Endothelial cell of umbilical vein (primary cell): ENCODE measurements at regions not wholly inside any gene's neighbourhood (a gene's known extent, or its start where the extent isn't known, plus 50 kb on each side); places are given as distances from the start of the nearest gene placed in this dataset.

Experiments
- BruUV-seq: library from RNA; stranded (reverse); fragments of 400-500 nt; replicated peaks from 2 replicates; lab custom pipeline; 2021; lab: Mats Ljungman, UMichigan
- CTCF ChIA-PET: fragments of 300-600, 350-600 bp; sonication (Branson Sonifier 250); formaldehyde crosslinking; loops from one replicate; lab custom pipeline; 2021; ENCODE audit warnings: antibody characterized with exemption, inconsistent platforms; lab: Charles Lee
- POLR2A ChIA-PET: fragments of 300-600, 350-600 bp; sonication (Branson Sonifier 250); formaldehyde crosslinking; loops from one replicate; lab custom pipeline; 2021; ENCODE audit warnings: antibody characterized with exemption, inconsistent platforms; lab: Charles Lee
- DNase-seq: peaks from one replicate; pipeline ENCODE4 v3.0.0-alpha.2; 2011; ENCODE audit warnings: low read depth, low spot score
- FAIRE-seq: peaks from 2 replicates; lab custom pipeline; 2011; peaks lifted over from hg19 to GRCh38; lab: Jason Lieb, UNC
- H2AFZ ChIP-seq: 2 replicates; pipeline ENCODE4 v1.6.0; 2012; ENCODE audit warnings: low read depth, low read length, control low read depth, inconsistent platforms
- H3K27ac ChIP-seq: 2 replicates; pipeline ENCODE4 v1.5.1; 2011; ENCODE audit warnings: low read depth, mild to moderate bottlenecking, control low read depth, low read length, moderate library complexity; ENCODE audit not compliant: insufficient read depth
- H3K27me3 ChIP-seq, 2 experiments: 2 replicates each; pipeline versions ENCODE4 v1.6.0 to v1.6.1; 2011; ENCODE audit warnings: low read length in 2 of 2, mixed read lengths in 1 of 2; ENCODE audit not compliant: control insufficient read depth in 2 of 2, insufficient read depth in 2 of 2
- H3K36me3 ChIP-seq, 2 experiments: 2 replicates in 1 of 2; 3 replicates in 1 of 2; pipeline ENCODE4 v1.5.1; 2011; ENCODE audit warnings: low read length in 2 of 2, mild to moderate bottlenecking in 1 of 2, moderate library complexity in 1 of 2; ENCODE audit not compliant: control insufficient read depth in 2 of 2, insufficient read depth in 2 of 2; ENCODE audit errors: extremely low read depth in 1 of 2
- H3K4me1 ChIP-seq: 3 replicates; pipeline ENCODE4 v1.5.1; 2011; ENCODE audit warnings: mild to moderate bottlenecking, low read length; ENCODE audit not compliant: control insufficient read depth, insufficient read depth; ENCODE audit errors: extremely low read depth
- H3K4me2 ChIP-seq: 2 replicates; pipeline ENCODE4 v1.6.1; 2011; ENCODE audit warnings: low read length, control low read depth, mixed read lengths; ENCODE audit not compliant: insufficient read depth
- H3K4me3 ChIP-seq, 3 experiments: fragments of 200-600 bp in 1 of 3; sonication (generic), shearing (Covaris generic) in 1 of 3; replicated peaks in 1 of 3; 2 replicates each; pipeline ENCODE4 v1.5.1; 2011 to 2016; ENCODE audit warnings: control low read depth in 3 of 3, low read length in 3 of 3, mild to moderate bottlenecking in 2 of 3, inconsistent platforms in 1 of 3, low read depth in 1 of 3, moderate library complexity in 1 of 3; ENCODE audit not compliant: insufficient read depth in 1 of 3
- H3K79me2 ChIP-seq: 2 replicates; pipeline ENCODE4 v1.6.0; 2012; ENCODE audit warnings: low read length, inconsistent platforms; ENCODE audit not compliant: control insufficient read depth, insufficient read depth
- H3K9ac ChIP-seq: replicated peaks from 2 replicates; pipeline ENCODE3; 2011; ENCODE audit warnings: low read length, control low read depth; ENCODE audit not compliant: insufficient read depth; ENCODE audit errors: extremely low read depth
- H3K9me1 ChIP-seq: replicated peaks from 3 replicates; pipeline ENCODE4 v1.6.0; 2011; ENCODE audit warnings: mild to moderate bottlenecking, low read length; ENCODE audit not compliant: control insufficient read depth, insufficient read depth; ENCODE audit errors: extremely low read depth
- H3K9me3 ChIP-seq: replicated peaks from 2 replicates; pipeline ENCODE4 v1.5.1; 2012; ENCODE audit warnings: low read length, inconsistent platforms; ENCODE audit not compliant: control insufficient read depth, insufficient read depth
- H4K20me1 ChIP-seq: replicated peaks from 2 replicates; pipeline ENCODE3; 2011; ENCODE audit warnings: mild to moderate bottlenecking, low read length; ENCODE audit not compliant: control insufficient read depth, insufficient read depth; ENCODE audit errors: extremely low read depth
- EZH2 ChIP-seq: IDR thresholded peaks from 2 replicates; pipeline ENCODE4 v1.6.1; 2012; ENCODE audit warnings: borderline replicate concordance, low read depth, mild to moderate bottlenecking, moderate library complexity, low read length, inconsistent platforms; ENCODE audit not compliant: severe bottlenecking
- FOS ChIP-seq: IDR thresholded peaks from 2 replicates; pipeline ENCODE4 v1.6.1; 2011; ENCODE audit warnings: mild to moderate bottlenecking, low read length, moderate library complexity, borderline replicate concordance; ENCODE audit not compliant: insufficient read depth
- GATA2 ChIP-seq: IDR thresholded peaks from 2 replicates; pipeline ENCODE4 v1.7.0; 2011; ENCODE audit warnings: low read depth, mild to moderate bottlenecking, moderate library complexity, mixed read lengths, low read length; ENCODE audit not compliant: insufficient read length, insufficient read depth
- JUN ChIP-seq: IDR thresholded peaks from 2 replicates; pipeline ENCODE4 v1.6.1; 2011; ENCODE audit warnings: borderline replicate concordance, low read depth; ENCODE audit not compliant: insufficient read length, insufficient read depth
- MYC ChIP-seq: IDR thresholded peaks from one replicate; pipeline ENCODE4 v1.6.1; 2011; ENCODE audit warnings: mild to moderate bottlenecking, low read depth, low read length
- POLR2A ChIP-seq: IDR thresholded peaks from 2 replicates; pipeline ENCODE4 v1.6.1; 2012; ENCODE audit warnings: low read depth, mild to moderate bottlenecking, control low read depth, low read length
- POLR2AphosphoS5 ChIP-seq: IDR thresholded peaks from 2 replicates; pipeline ENCODE4 v1.6.1; 2012; ENCODE audit warnings: low read depth, mild to moderate bottlenecking, control low read depth, low read length, moderate library complexity; ENCODE audit not compliant: insufficient read depth
- dilution Hi-C: fragments of 300-500 bp; cut with MboI; formaldehyde crosslinking; loops from one replicate; pipeline ENCODE4 v1.15.0; 2019; ENCODE audit warnings: low sequenced_read_pairs; ENCODE audit not compliant: extremely low pct_ligation_motif_present
- intact Hi-C: fragments of 100-400 bp; cut with micrococcal nuclease; formaldehyde crosslinking; loops from one replicate; pipeline ENCODE4 v1.10.0; 2022
- TF ChIP-seq, protein P1 (sequence below): IDR thresholded peaks from 2 replicates; pipeline ENCODE4 v1.6.1; 2011; ENCODE audit not compliant: insufficient read depth, insufficient read length
- TF ChIP-seq, protein P2 (sequence below), 2 donors: IDR thresholded peaks; 1 replicate in 1 of 2; 2 replicates in 1 of 2; pipeline ENCODE4 v1.5.1; 2011; ENCODE audit warnings: low read length in 2 of 2, mild to moderate bottlenecking in 2 of 2, moderate library complexity in 2 of 2, control low read depth in 1 of 2, inconsistent platforms in 1 of 2, low read depth in 1 of 2; ENCODE audit not compliant: insufficient read depth in 1 of 2; ENCODE audit errors: extremely low read depth in 1 of 2

- H3K27me3 ChIP-seq: no peaks in the 10 kb centered on the region
- no peak overlapping the region for H2AFZ ChIP-seq
- DNase-seq: no peak
- ChIA-PET POLR2A (no interaction called here), CTCF (no interaction called here)
- TF ChIP-seq EZH2: no peak
- TF ChIP-seq, protein P1, sequence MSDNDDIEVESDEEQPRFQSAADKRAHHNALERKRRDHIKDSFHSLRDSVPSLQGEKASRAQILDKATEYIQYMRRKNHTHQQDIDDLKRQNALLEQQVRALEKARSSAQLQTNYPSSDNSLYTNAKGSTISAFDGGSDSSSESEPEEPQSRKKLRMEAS: no peak
- TF ChIP-seq JUN: no peak
- no peak for TF ChIP-seq FOS
- no peak for TF ChIP-seq POLR2A
- TF ChIP-seq, protein P2, sequence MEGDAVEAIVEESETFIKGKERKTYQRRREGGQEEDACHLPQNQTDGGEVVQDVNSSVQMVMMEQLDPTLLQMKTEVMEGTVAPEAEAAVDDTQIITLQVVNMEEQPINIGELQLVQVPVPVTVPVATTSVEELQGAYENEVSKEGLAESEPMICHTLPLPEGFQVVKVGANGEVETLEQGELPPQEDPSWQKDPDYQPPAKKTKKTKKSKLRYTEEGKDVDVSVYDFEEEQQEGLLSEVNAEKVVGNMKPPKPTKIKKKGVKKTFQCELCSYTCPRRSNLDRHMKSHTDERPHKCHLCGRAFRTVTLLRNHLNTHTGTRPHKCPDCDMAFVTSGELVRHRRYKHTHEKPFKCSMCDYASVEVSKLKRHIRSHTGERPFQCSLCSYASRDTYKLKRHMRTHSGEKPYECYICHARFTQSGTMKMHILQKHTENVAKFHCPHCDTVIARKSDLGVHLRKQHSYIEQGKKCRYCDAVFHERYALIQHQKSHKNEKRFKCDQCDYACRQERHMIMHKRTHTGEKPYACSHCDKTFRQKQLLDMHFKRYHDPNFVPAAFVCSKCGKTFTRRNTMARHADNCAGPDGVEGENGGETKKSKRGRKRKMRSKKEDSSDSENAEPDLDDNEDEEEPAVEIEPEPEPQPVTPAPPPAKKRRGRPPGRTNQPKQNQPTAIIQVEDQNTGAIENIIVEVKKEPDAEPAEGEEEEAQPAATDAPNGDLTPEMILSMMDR (IDR thresholded peaks at IDR 0.05; ENCODE audit: extremely low read depth in 1 of 2, insufficient read depth in 1 of 2, low read depth in 1 of 2, low read length in 2 of 2): no peak
- TF ChIP-seq GATA2: no peak
- TF ChIP-seq POLR2AphosphoS5: no peak
- TF ChIP-seq MYC: no peak
- H3K27ac ChIP-seq: no peak overlapping the region
- H3K9me1 ChIP-seq: no peaks in the 10 kb centered on the region
- no peak for FAIRE-seq
- H3K9ac ChIP-seq: no peak overlapping the region
- H4K20me1 ChIP-seq: no peaks in the 10 kb centered on the region
- BruUV-seq: no TSS peak
- no peaks in the 10 kb centered on the region for H3K36me3 ChIP-seq
- dilution Hi-C loops (no loop called here), intact Hi-C loops (no loop called here)
- H3K9me3 ChIP-seq: no peaks in the 10 kb centered on the region
- no peak overlapping the region for H3K4me3 ChIP-seq
- H3K79me2 ChIP-seq: no peaks in the 10 kb centered on the region
- H3K4me1 ChIP-seq: peaks cover 11% of the 10 kb centered on the region
- no peak overlapping the region for H3K4me2 ChIP-seq
These were observed 80.9 kb downstream of the ADAMTS15 start for GRCh38 chr11:130529366-130529765.
